Kidney (tissue), 13 donors: ENCODE measurements at regions not wholly inside any gene's neighbourhood (a gene's known extent, or its start where the extent isn't known, plus 50 kb on each side); places are given as distances from the start of the nearest gene placed in this dataset.
A peak's percentile ranks its signal among the peaks of the same experiment; 100 is the strongest.

Source experiments
- DNase-seq, 5 donors: peaks; one replicate each; pipeline ENCODE4 v3.0.0-alpha.2; 2013 to 2020
- FAIRE-seq: peaks from 2 replicates; lab custom pipeline; 2012; peaks lifted over from hg19 to GRCh38; lab: Jason Lieb, UNC
- H3K27ac ChIP-seq, 2 donors: one replicate each; pipeline ENCODE4 v1.7.0; 2013; ENCODE audit warnings: low read depth in 2 of 2, low read length in 2 of 2, inconsistent platforms in 1 of 2
- H3K27me3 ChIP-seq: one replicate; pipeline ENCODE4 v1.7.1; 2013; ENCODE audit warnings: low read length, inconsistent platforms; ENCODE audit not compliant: control insufficient read depth, insufficient read depth
- H3K36me3 ChIP-seq, 3 donors: one replicate each; pipeline versions ENCODE4 v1.7.0 to v1.7.1; 2013; ENCODE audit warnings: low read length in 3 of 3, control low read depth in 1 of 3, inconsistent platforms in 1 of 3; ENCODE audit not compliant: insufficient read depth in 3 of 3, control insufficient read depth in 2 of 3
- H3K4me1 ChIP-seq, 3 donors: one replicate each; pipeline versions ENCODE4 v1.7.0 to v1.7.1; 2013; ENCODE audit warnings: low read length in 3 of 3, inconsistent platforms in 1 of 3, low read depth in 1 of 3; ENCODE audit not compliant: control insufficient read depth in 2 of 3, insufficient read depth in 2 of 3
- H3K4me3 ChIP-seq, 3 donors: one replicate each; pipeline versions ENCODE4 v1.7.0 to v1.8.1; 2013; ENCODE audit warnings: low read length in 3 of 3, control low read depth in 1 of 3, inconsistent platforms in 1 of 3
- H3K9ac ChIP-seq, 3 donors: one replicate each; pipeline versions ENCODE4 v1.7.0 to v1.7.1; 2013; ENCODE audit warnings: low read length in 3 of 3, control low read depth in 1 of 3, inconsistent platforms in 1 of 3
- H3K9me3 ChIP-seq, 3 donors: one replicate each; pipeline versions ENCODE4 v1.7.0 to v1.7.1; 2013; ENCODE audit warnings: low read length in 3 of 3, control low read depth in 1 of 3, inconsistent platforms in 1 of 3; ENCODE audit not compliant: control insufficient read depth in 2 of 3, insufficient read depth in 1 of 3
- CTCF ChIP-seq: IDR thresholded peaks from 3 replicates; pipeline ENCODE4 v1.5.1; 2012; ENCODE audit warnings: mild to moderate bottlenecking, moderate library complexity, borderline replicate concordance; ENCODE audit not compliant: insufficient read depth; ENCODE audit errors: extremely low read depth
- intact Hi-C: fragments of 100-400 bp; cut with DNase I; formaldehyde crosslinking; loops from one replicate; pipeline ENCODE4 v1.11.1; 2022
- donor health status: control.
- donor health status: control.
- donor health status: control.
- donor health status: control.
- donor health status: control.
- donor health status: DM: yes; HTN: yes; CAD: no.
- donor health status: Normal renal cell carcinoma (clear cell type).

- FAIRE-seq (no peak), DNase-seq (no peak)
- Histone ChIP-seq H3K4me1 (no peaks in the 10 kb centered on the region), H3K36me3 (no peaks in the 10 kb centered on the region), H3K4me3 (peak overlapping the region in 1 of 3 donors; percentile 18), H3K27me3 (no peaks in the 10 kb centered on the region), H3K9me3 (peaks cover 0 to 6% (median 5%) of the 10 kb centered on the region in 3 donors), H3K9ac (no peak overlapping the region), H3K27ac (no peak overlapping the region)
- intact Hi-C loops, result no loop called here
- TF ChIP-seq CTCF, result no peak
Observed at GRCh38 chrX:723781-724180, 93.2 kb downstream of the SHOX start.

GRCh38 chrX:721354-721753, 90.8 kb downstream of the SHOX start:
- Histone ChIP-seq H3K9me3 (peaks cover 0 to 10% (median 6%) of the 10 kb centered on the region in 3 donors), H3K4me1 (no peaks in the 10 kb centered on the region), H3K27me3 (no peaks in the 10 kb centered on the region), H3K27ac (no peak overlapping the region), H3K4me3 (no peak overlapping the region), H3K36me3 (no peaks in the 10 kb centered on the region), H3K9ac (no peak overlapping the region)
- intact Hi-C loops, result no loop called here
- TF ChIP-seq CTCF, result no peak
- FAIRE-seq, result no peak
- DNase-seq, result no peak

- no peak for FAIRE-seq
- no peak overlapping the region for H3K27ac ChIP-seq
- no peak overlapping the region for H3K4me3 ChIP-seq
- H3K9me3 ChIP-seq, result peaks cover 0 to 10% (median 6%) of the 10 kb centered on the region in 3 donors
- no peak for DNase-seq
- no peak for TF ChIP-seq CTCF
- no peaks in the 10 kb centered on the region for H3K27me3 ChIP-seq
- intact Hi-C loops, result no loop called here
- H3K36me3 ChIP-seq, result no peaks in the 10 kb centered on the region
- no peaks in the 10 kb centered on the region for H3K4me1 ChIP-seq
- H3K9ac ChIP-seq, result no peak overlapping the region
Observed at GRCh38 chrX:720825-721224, 90.2 kb downstream of the SHOX start.

GRCh38 chrX:720250-720649, 89.7 kb downstream of the SHOX start:
- FAIRE-seq (no peak), DNase-seq (no peak)
- no peak overlapping the region for H3K9ac ChIP-seq
- H3K4me1 ChIP-seq, result no peaks in the 10 kb centered on the region
- no peaks in the 10 kb centered on the region for H3K27me3 ChIP-seq
- no peak for TF ChIP-seq CTCF
- intact Hi-C loops, result no loop called here
- no peaks in the 10 kb centered on the region for H3K36me3 ChIP-seq
- no peak overlapping the region for H3K27ac ChIP-seq
- H3K4me3 ChIP-seq, result no peak overlapping the region
- peaks cover 0 to 10% (median 6%) of the 10 kb centered on the region in 3 donors for H3K9me3 ChIP-seq
